ENCODE measurements at regions not wholly inside any gene's neighbourhood (a gene's known extent, or its start where the extent isn't known, plus 50 kb on each side); places are given as distances from the start of the nearest gene placed in this dataset.

DNA sequence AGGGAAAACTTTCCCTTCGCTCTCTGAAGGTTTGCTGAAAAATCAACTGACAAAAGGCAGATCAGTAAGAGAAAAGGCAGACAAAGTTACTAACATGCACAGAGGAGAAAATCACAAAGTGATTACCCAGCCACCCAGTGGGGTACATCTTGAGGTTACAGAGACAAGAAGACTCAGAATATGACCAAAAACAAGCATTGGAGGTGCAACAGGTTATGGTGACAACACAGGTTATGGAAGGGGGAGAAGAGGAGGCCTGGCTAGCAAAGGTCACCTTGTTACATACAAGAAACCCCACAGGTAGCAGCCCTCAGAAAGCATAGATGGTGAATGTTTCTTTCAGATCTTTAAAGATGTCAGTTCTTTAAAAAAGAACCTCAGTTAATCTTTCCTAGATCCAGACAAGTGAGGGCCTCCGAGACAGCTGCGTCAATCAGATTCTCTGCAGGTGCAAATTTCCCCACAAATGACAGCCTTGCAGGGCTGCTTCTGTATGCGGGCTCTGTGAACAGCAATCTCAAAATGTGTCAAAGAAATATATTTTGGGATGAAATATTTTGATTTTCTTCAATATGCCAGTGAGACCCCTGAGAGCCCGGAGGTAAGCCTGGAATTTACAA is 207.6 kb upstream of the RAB4A start:
- TF ChIP-seq, protein P1, sequence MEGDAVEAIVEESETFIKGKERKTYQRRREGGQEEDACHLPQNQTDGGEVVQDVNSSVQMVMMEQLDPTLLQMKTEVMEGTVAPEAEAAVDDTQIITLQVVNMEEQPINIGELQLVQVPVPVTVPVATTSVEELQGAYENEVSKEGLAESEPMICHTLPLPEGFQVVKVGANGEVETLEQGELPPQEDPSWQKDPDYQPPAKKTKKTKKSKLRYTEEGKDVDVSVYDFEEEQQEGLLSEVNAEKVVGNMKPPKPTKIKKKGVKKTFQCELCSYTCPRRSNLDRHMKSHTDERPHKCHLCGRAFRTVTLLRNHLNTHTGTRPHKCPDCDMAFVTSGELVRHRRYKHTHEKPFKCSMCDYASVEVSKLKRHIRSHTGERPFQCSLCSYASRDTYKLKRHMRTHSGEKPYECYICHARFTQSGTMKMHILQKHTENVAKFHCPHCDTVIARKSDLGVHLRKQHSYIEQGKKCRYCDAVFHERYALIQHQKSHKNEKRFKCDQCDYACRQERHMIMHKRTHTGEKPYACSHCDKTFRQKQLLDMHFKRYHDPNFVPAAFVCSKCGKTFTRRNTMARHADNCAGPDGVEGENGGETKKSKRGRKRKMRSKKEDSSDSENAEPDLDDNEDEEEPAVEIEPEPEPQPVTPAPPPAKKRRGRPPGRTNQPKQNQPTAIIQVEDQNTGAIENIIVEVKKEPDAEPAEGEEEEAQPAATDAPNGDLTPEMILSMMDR (conservative IDR thresholded peaks at IDR 0.05): no peak
- TF ChIP-seq EZH2 (IDR thresholded peaks at IDR 0.05; ENCODE audit: low read depth): no peak
- Histone ChIP-seq H3K36me3 (ENCODE audit: low read depth) (no peaks in the 10 kb centered on the region), H3K27me3 (ENCODE audit: insufficient read depth, low read depth) (peaks cover 76% of the 10 kb centered on the region), H2AFZ (no peak overlapping the region), H3K79me2 (ENCODE audit: low read depth) (no peaks in the 10 kb centered on the region), H3K4me1 (replicated peaks; ENCODE audit: insufficient read depth) (no peaks in the 10 kb centered on the region), H3K9me2 (ENCODE audit: insufficient read depth) (no peaks in the 10 kb centered on the region), H4K20me1 (ENCODE audit: insufficient read depth) (no peaks in the 10 kb centered on the region; the same call in 1 of the 2 replicates), H3K27ac (no peak overlapping the region), H3F3A (ENCODE audit: insufficient read depth, low read depth) (no peaks in the 10 kb centered on the region), H3K9me3 (ENCODE audit: insufficient read depth, low read depth) (no peaks in the 10 kb centered on the region), H3K4me3 (no peak overlapping the region), H3K4me2 (no peak overlapping the region)
- intact Hi-C loops (cut with micrococcal nuclease; ENCODE audit: unreplicated experiment): no loop called here
- POLR2A ChIA-PET (ENCODE audit: unreplicated experiment): no interaction called here
- no peak for DNase-seq
- no TSS peak for BruUV-seq (replicated peaks)
- CTCF ChIA-PET: no interaction called here

DNA sequence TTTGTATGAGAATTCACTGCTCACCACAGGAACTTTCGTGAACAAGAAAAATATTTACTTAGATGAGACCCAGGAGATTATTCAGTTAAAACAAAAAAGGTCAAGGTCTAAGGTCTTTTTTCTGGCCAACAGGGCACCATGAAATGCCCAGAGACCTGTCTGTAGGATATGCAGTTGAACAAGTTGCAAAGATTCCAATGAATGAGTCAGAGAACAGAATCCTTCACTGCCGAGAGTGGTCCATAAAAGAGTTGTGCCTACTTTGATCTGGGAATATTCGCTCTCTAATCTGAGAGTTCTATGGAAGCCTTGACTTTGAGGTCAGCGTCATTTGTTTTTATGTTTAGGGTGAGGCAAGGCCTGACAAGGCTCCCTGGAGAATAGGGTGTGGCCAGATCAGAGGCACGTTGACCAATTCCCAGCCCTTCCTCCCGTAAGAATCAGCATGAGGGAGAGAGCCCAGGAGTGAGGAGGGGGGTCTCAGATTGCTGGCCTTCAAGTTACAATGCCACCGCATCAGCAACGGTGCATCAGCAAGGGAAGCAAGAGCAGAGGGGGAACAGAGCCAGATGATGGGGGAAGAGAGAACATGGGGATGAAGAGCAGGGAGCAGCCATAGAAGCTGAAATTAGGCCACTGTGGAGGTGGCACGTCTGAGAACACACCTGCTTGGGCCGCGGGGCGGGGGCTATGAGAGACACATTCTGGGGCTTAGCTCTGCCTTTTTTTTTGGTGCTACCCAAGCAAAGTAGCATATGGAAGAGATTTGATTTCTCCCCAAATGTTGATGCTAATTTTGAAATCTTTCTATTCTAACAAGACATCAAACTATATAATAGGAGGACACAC is 206.4 kb upstream of the RAB4A start:
- Histone ChIP-seq H3K27me3 (ENCODE audit: insufficient read depth, low read depth) (peaks cover 63% of the 10 kb centered on the region), H2AFZ (no peak overlapping the region), H3K79me2 (ENCODE audit: low read depth) (no peaks in the 10 kb centered on the region), H3K36me3 (ENCODE audit: low read depth) (no peaks in the 10 kb centered on the region), H3K9me2 (ENCODE audit: insufficient read depth) (no peaks in the 10 kb centered on the region), H3K9me3 (ENCODE audit: insufficient read depth, low read depth) (no peaks in the 10 kb centered on the region), H3K4me1 (replicated peaks; ENCODE audit: insufficient read depth) (no peaks in the 10 kb centered on the region), H4K20me1 (ENCODE audit: insufficient read depth) (no peaks in the 10 kb centered on the region; the same call in 1 of the 2 replicates), H3F3A (ENCODE audit: insufficient read depth, low read depth) (no peaks in the 10 kb centered on the region), H3K4me2 (no peak overlapping the region), H3K27ac (no peak overlapping the region), H3K4me3 (no peak overlapping the region)
- intact Hi-C loops (cut with micrococcal nuclease; ENCODE audit: unreplicated experiment): no loop called here
- POLR2A ChIA-PET (ENCODE audit: unreplicated experiment): no interaction called here
- DNase-seq: no peak
- TF ChIP-seq, protein P1 (conservative IDR thresholded peaks at IDR 0.05): no peak
- no TSS peak for BruUV-seq (replicated peaks)
- CTCF ChIA-PET: no interaction called here

DNA sequence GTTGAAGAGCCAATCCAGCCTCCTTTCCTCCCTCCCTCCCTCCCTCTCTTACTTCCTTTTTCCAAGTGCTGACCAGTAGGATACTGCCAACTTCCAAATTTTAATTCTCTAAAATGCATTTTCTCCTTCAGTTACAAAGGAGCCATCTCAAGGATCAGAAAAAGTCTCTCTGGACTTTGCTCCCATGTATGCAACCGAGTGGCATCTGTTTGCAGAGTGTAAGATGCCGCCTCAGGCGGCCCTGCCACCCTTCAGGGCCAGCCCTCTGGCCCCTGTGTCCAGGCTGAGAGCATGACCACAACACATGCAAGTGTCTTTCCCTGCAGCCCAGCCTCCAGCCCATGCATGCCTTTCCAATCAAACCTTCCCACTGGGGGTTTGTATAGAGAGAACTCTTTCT is 205.3 kb upstream of the RAB4A start:
- no peak overlapping the region for H3K4me2 ChIP-seq

More for the DNA sequence above, 205.3 kb upstream of the RAB4A start:
- H3K9me3 ChIP-seq (ENCODE audit: insufficient read depth, low read depth): no peaks in the 10 kb centered on the region
- intact Hi-C loops (cut with micrococcal nuclease; ENCODE audit: unreplicated experiment): no loop called here
- no peak for TF ChIP-seq EZH2 (IDR thresholded peaks at IDR 0.05; ENCODE audit: low read depth)
- TF ChIP-seq, protein P1 (conservative IDR thresholded peaks at IDR 0.05): no peak
- H3K4me3 ChIP-seq: no peak overlapping the region
- H3K27me3 ChIP-seq (ENCODE audit: insufficient read depth, low read depth): peaks cover 55% of the 10 kb centered on the region
- H3K79me2 ChIP-seq (ENCODE audit: low read depth): no peaks in the 10 kb centered on the region
- ChIA-PET POLR2A (ENCODE audit: unreplicated experiment) (no interaction called here), CTCF (no interaction called here)
- H3K9me2 ChIP-seq (ENCODE audit: insufficient read depth): no peaks in the 10 kb centered on the region
- H2AFZ ChIP-seq: no peak overlapping the region
- no peaks in the 10 kb centered on the region; the same call in 1 of the 2 replicates for H4K20me1 ChIP-seq (ENCODE audit: insufficient read depth)
- H3K4me1 ChIP-seq (replicated peaks; ENCODE audit: insufficient read depth): no peaks in the 10 kb centered on the region
- no peaks in the 10 kb centered on the region for H3K36me3 ChIP-seq (ENCODE audit: low read depth)
- no TSS peak for BruUV-seq (replicated peaks)
- no peaks in the 10 kb centered on the region for H3F3A ChIP-seq (ENCODE audit: insufficient read depth, low read depth)
- DNase-seq: no peak
- H3K27ac ChIP-seq: no peak overlapping the region

All from PC-9 (cell line).